ENCODE measurements at regions not wholly inside any gene's neighbourhood (a gene's known extent, or its start where the extent isn't known, plus 50 kb on each side); places are given as distances from the start of the nearest gene placed in this dataset.
A peak's percentile ranks its signal among the peaks of the same experiment; 100 is the strongest.

- no peak for DNase-seq
Measured at GRCh38 chr3:170751899-170752293, 118.1 kb downstream of the RPL22L1 start.

GRCh38 chr3:170751083-170751898, 118.7 kb downstream of the RPL22L1 start:
- peak; percentile 40 for DNase-seq

- no peak for DNase-seq
Measured at GRCh38 chr3:170750478-170750830, 119.5 kb downstream of the RPL22L1 start.

GRCh38 chr3:170749765-170750477, 120.1 kb downstream of the RPL22L1 start:
- no peak for DNase-seq

GRCh38 chr3:170749185-170749584, 120.8 kb downstream of the RPL22L1 start:
- no peak for DNase-seq

GRCh38 chr3:170746175-170746942, 123.6 kb downstream of the RPL22L1 start:
- DNase-seq, result no peak

GRCh38 chr3:170745211-170745718, 124.7 kb downstream of the RPL22L1 start:
- DNase-seq, result no peak

GRCh38 chr3:170741756-170742529, 128.1 kb downstream of the RPL22L1 start:
- no peak for DNase-seq

GRCh38 chr3:170740726-170741591, 129.0 kb downstream of the RPL22L1 start:
- peak; percentile 74 for DNase-seq

GRCh38 chr3:170740285-170740684, 129.7 kb downstream of the RPL22L1 start:
- DNase-seq, result no peak

GRCh38 chr3:170739410-170739809, 130.6 kb downstream of the RPL22L1 start:
- DNase-seq, result no peak

GRCh38 chr3:170738766-170739165, 131.2 kb downstream of the RPL22L1 start:
- no peak for DNase-seq

GRCh38 chr3:170737498-170738162, 132.4 kb downstream of the RPL22L1 start:
- DNase-seq, result no peak

GRCh38 chr3:170735821-170736220, 134.2 kb downstream of the RPL22L1 start:
- DNase-seq, result no peak

GRCh38 chr3:170734735-170735065, 135.3 kb downstream of the RPL22L1 start:
- DNase-seq, result no peak

GRCh38 chr3:170734043-170734734, 135.8 kb downstream of the RPL22L1 start:
- no peak for DNase-seq

- DNase-seq, result no peak
Measured at GRCh38 chr3:170732660-170733245, 137.2 kb downstream of the RPL22L1 start.

- no peak for DNase-seq
Measured at GRCh38 chr3:170731281-170731680, 138.7 kb downstream of the RPL22L1 start.

- no peak for DNase-seq
Measured at GRCh38 chr3:170730071-170730812, 139.8 kb downstream of the RPL22L1 start.

Data from amniotic stem cell (primary cell).